ENCODE measurements at regions not wholly inside any gene's neighbourhood (a gene's known extent, or its start where the extent isn't known, plus 50 kb on each side); places are given as distances from the start of the nearest gene placed in this dataset.
"Not testable (repeated sequence)": the region's sequence is repeated elsewhere in the genome, so short reads cannot be mapped to it uniquely, and the experiment has no call there.

DNA sequence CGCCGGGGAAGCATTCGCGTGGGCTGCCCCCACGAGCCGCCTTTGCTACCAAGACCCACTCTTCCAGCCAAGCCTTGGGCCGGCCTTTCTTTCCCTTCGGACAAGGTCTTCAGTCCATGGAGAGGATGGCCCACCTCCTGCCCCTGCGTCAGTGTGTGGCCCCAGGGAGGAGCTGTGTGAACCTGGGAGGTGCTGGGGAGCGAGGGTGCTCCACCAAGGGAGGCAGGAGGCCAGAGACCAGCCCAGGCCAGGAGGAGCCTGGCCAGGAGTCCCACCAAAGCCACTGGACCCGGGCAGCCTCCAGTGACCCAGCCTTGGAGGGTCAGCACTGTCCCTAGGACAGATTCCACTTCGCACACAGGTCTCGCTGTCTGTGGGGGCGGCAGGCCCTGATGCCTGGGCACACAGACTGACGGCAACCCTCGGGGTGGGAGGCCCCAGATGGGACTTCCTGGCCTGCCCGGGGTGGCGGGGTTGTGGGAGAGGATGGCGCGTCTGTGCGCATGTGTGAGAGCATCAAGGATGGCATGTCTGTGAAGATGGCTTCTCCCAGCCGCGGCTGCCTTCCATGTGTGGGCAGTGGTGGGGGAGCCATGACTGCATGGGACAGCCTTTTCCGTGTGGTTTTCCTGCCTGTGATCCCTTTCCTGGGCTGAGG, 113.3 kb upstream of the LPCAT1 start:
- DNase-seq (ENCODE audit: low read depth) = no peak
- TF ChIP-seq, protein P1, sequence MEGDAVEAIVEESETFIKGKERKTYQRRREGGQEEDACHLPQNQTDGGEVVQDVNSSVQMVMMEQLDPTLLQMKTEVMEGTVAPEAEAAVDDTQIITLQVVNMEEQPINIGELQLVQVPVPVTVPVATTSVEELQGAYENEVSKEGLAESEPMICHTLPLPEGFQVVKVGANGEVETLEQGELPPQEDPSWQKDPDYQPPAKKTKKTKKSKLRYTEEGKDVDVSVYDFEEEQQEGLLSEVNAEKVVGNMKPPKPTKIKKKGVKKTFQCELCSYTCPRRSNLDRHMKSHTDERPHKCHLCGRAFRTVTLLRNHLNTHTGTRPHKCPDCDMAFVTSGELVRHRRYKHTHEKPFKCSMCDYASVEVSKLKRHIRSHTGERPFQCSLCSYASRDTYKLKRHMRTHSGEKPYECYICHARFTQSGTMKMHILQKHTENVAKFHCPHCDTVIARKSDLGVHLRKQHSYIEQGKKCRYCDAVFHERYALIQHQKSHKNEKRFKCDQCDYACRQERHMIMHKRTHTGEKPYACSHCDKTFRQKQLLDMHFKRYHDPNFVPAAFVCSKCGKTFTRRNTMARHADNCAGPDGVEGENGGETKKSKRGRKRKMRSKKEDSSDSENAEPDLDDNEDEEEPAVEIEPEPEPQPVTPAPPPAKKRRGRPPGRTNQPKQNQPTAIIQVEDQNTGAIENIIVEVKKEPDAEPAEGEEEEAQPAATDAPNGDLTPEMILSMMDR (IDR thresholded peaks at IDR 0.05; ENCODE audit: insufficient read depth, low read length, poor library complexity, severe bottlenecking) = no peak
- Histone ChIP-seq H3K36me3 (ENCODE audit: control insufficient read depth, insufficient read depth, low read length) (no peaks in the 10 kb centered on the region), H3K4me3 (ENCODE audit: low read depth, low read length) (no peak overlapping the region), H3K27me3 (ENCODE audit: control insufficient read depth, insufficient read depth, low read length) (peaks cover 16% of the 10 kb centered on the region)

DNA sequence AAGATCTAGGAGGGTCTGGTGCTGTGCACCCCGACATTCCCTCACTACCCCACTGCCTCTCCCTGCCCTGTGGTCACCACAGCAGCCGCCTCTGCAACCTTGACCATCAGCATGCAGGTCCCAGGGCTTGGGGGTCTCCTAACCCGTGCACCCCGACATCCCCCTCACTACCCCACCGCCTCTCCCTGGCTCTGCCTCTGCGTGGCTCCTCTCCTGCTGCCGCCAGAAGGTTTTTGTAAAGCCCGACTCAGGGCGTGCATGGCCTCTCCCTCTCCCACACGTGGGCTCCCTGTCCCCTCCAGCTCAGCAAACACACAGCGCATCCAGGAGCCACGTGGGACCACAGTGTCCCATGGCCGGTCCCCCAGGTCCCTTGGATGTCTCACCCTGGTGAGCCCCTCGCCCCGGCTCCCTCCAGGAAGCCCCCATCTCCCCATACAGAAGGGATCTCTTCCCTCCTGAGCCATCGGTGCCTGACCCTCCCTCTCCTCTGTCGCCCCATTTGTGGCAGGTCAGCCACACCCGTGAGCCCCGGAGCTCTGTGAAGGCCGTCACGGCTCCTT, 112.5 kb upstream of the LPCAT1 start:
- DNase-seq (ENCODE audit: low read depth); H3K36me3 ChIP-seq (ENCODE audit: control insufficient read depth, insufficient read depth, low read length); H3K4me3 ChIP-seq (ENCODE audit: low read depth, low read length): not testable (repeated sequence)
- H3K27me3 ChIP-seq (ENCODE audit: control insufficient read depth, insufficient read depth, low read length) = peaks cover 15% of the 10 kb centered on the region

GRCh38 chr5:1635477-1635876, 111.7 kb upstream of the LPCAT1 start:
- not testable (repeated sequence) for H3K4me3 ChIP-seq (ENCODE audit: low read depth, low read length); DNase-seq (ENCODE audit: low read depth); H3K36me3 ChIP-seq (ENCODE audit: control insufficient read depth, insufficient read depth, low read length)
- H3K27me3 ChIP-seq (ENCODE audit: control insufficient read depth, insufficient read depth, low read length) = peaks cover 15% of the 10 kb centered on the region

DNA sequence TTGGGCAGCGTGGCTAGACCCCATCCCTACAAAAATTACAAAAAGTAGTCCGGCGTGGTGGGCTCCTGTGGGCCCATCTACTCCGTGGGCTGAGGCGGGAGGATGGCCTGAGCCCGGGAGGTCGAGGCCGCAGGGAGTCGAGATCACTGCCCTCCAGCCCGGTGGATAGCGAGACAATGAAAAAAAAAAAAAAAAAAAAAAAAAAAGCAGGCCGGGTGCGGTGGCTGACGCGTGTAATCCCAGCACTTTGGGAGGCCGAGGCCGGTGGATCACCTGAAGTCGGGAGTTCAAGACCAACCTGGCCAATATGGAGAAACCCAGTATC, 110.5 kb upstream of the LPCAT1 start:
- H3K27me3 ChIP-seq (ENCODE audit: control insufficient read depth, insufficient read depth, low read length) = peaks cover 11% of the 10 kb centered on the region
- no peaks in the 10 kb centered on the region for H3K36me3 ChIP-seq (ENCODE audit: control insufficient read depth, insufficient read depth, low read length)
- H3K4me3 ChIP-seq (ENCODE audit: low read depth, low read length) = peak overlapping the region; percentile 64
- DNase-seq (ENCODE audit: low read depth) = no peak
- TF ChIP-seq, protein P1 (IDR thresholded peaks at IDR 0.05; ENCODE audit: insufficient read depth, low read length, poor library complexity, severe bottlenecking) = no peak

GRCh38 chr5:1633605-1634336, 110.0 kb upstream of the LPCAT1 start:
- TF ChIP-seq, protein P1 (IDR thresholded peaks at IDR 0.05; ENCODE audit: insufficient read depth, low read length, poor library complexity, severe bottlenecking) = no peak
- DNase-seq (ENCODE audit: low read depth) = no peak
- no peaks in the 10 kb centered on the region for H3K36me3 ChIP-seq (ENCODE audit: control insufficient read depth, insufficient read depth, low read length)
- H3K4me3 ChIP-seq (ENCODE audit: low read depth, low read length) = peak overlapping the region; percentile 64
- peaks cover 10% of the 10 kb centered on the region for H3K27me3 ChIP-seq (ENCODE audit: control insufficient read depth, insufficient read depth, low read length)

DNA sequence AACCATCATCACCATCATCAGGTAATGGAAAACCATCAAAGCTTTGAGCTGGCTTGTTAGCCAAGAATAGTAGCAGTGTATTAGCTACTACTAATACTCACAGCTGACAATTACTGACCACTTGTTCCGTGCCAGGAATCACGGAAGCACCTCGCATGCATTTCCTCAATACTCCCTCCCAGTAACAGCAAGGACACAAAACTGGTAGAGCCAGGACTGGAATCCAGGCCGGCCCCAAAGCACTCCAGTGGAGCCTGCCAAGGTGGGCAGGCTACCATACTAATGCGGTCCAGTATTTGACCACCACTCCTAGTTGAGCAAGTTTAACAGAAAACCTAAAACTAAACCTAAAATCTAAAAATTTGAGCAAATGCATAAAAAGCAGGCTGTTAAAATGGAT, 107.2 kb upstream of the LPCAT1 start:
- not testable (repeated sequence) for DNase-seq (ENCODE audit: low read depth); H3K27me3 ChIP-seq (ENCODE audit: control insufficient read depth, insufficient read depth, low read length); H3K4me3 ChIP-seq (ENCODE audit: low read depth, low read length)

GRCh38 chr5:1626397-1626796, 102.6 kb upstream of the LPCAT1 start:
- not testable (repeated sequence) for H3K27me3 ChIP-seq (ENCODE audit: control insufficient read depth, insufficient read depth, low read length); H3K4me3 ChIP-seq (ENCODE audit: low read depth, low read length); DNase-seq (ENCODE audit: low read depth); H3K36me3 ChIP-seq (ENCODE audit: control insufficient read depth, insufficient read depth, low read length)

More for the DNA sequence above, 107.2 kb upstream of the LPCAT1 start:
- not testable (repeated sequence) for H3K36me3 ChIP-seq (ENCODE audit: control insufficient read depth, insufficient read depth, low read length)

DNA sequence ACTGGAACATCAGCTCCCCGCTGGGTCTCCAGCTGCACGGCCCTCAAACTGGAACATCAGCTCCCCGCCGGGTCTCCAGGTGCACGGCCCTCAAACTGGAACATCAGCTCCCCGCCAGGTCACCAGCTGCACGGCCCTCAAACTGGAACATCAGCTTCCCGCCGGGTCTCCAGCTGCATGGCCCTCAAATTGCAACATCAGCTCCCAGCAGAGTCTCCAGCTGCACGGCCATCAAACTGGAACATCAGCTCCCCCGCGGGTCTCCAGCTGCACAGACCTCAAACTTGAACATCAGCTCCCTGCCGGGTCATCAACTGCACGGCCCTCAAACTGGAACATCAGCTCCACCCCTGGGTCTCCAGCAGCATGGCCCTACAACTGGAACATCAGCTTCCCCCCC, 95.8 kb upstream of the LPCAT1 start:
- DNase-seq (ENCODE audit: low read depth); H3K36me3 ChIP-seq (ENCODE audit: control insufficient read depth, insufficient read depth, low read length); H3K4me3 ChIP-seq (ENCODE audit: low read depth, low read length); H3K27me3 ChIP-seq (ENCODE audit: control insufficient read depth, insufficient read depth, low read length): not testable (repeated sequence)

DNA sequence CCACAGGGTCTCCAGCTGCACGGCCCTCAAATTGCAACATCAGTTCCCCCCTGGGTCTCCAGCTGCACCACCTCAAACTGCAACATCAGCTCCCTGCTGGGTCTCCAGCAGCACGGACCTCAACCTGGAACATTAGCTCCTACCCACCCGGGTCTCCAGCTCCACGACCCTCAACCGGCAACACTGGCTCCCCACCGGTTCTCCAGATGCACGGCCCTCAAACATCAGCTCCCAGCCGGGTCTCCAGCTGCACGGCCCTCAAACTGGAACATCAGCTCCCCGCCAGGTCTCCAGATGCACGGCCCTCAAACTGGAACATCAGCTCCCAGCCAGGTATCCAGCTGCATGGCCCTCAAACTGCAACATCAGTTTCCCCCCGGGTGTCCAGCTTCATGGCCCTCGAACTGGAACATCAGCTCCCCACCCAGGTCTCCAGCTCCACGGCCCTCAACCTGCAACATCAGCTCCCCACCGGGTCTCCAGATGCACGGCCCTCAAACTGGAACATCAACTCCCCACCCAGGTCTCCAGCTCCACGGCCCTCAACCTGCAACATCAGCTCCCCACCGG, 94.6 kb upstream of the LPCAT1 start:
- DNase-seq (ENCODE audit: low read depth); H3K36me3 ChIP-seq (ENCODE audit: control insufficient read depth, insufficient read depth, low read length); H3K27me3 ChIP-seq (ENCODE audit: control insufficient read depth, insufficient read depth, low read length); H3K4me3 ChIP-seq (ENCODE audit: low read depth, low read length): not testable (repeated sequence)

DNA sequence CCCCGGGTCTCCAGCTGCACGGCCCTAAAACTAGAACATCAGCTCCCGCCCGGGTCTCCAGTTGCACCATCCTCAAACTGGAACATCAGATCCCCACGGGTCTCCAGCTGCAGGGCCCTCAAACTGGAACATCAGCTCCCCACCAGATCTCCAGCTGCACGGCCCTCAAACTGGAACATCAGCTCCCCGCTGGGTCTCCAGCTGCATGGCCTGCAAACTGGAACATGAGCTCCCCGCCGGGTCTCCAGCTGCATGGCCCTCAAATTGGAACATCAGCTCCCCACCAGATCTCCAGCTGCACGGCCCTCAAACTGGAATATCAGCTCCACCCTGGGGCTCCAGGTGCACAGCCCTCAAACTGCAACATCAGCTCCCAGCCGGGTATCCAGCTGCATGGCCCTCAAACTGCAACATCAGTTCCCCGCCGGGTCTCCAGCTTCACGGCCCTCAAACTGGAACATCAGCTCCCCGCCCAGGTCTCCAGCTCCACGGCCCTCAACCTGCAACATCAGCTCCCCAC, 93.5 kb upstream of the LPCAT1 start:
- DNase-seq (ENCODE audit: low read depth); H3K36me3 ChIP-seq (ENCODE audit: control insufficient read depth, insufficient read depth, low read length); H3K27me3 ChIP-seq (ENCODE audit: control insufficient read depth, insufficient read depth, low read length); H3K4me3 ChIP-seq (ENCODE audit: low read depth, low read length): not testable (repeated sequence)

DNA sequence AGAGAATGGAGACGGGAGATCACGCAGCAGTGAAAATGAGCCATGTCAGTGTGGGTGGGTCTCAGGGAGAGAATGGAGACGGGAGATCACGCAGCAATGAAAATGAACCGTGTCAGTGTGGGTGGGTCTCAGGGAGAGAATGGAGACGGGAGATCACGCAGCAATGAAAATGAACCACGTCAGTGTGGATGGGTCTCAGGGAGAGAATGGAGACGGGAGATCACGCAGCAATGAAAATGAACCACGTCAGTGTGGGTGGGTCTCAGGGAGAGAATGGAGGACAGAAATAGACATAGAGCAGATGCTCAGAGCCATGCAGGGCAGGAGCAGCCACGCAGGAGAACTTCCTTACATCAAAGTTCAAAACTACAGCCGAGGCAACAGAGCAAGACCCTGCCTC, 89.8 kb upstream of the LPCAT1 start:
- H3K4me3 ChIP-seq (ENCODE audit: low read depth, low read length); DNase-seq (ENCODE audit: low read depth); H3K36me3 ChIP-seq (ENCODE audit: control insufficient read depth, insufficient read depth, low read length): not testable (repeated sequence)

More for the DNA sequence above, 89.8 kb upstream of the LPCAT1 start:
- not testable (repeated sequence) for H3K27me3 ChIP-seq (ENCODE audit: control insufficient read depth, insufficient read depth, low read length)

All from kidney epithelial cell (primary cell).